Left renal cortex interstitium (tissue), 4 donors: ENCODE measurements at regions not wholly inside any gene's neighbourhood (a gene's known extent, or its start where the extent isn't known, plus 50 kb on each side); places are given as distances from the start of the nearest gene placed in this dataset.
"Not testable (repeated sequence)": the region's sequence is repeated elsewhere in the genome, so short reads cannot be mapped to it uniquely, and the experiment has no call there.

ENCODE experiments used
- DNase-seq, 4 donors: peaks; one replicate each; pipeline ENCODE4 v3.0.0-alpha.2; 2013; ENCODE audit warnings: low read depth in 4 of 4, low spot score in 2 of 4, missing footprints in 1 of 4

DNA sequence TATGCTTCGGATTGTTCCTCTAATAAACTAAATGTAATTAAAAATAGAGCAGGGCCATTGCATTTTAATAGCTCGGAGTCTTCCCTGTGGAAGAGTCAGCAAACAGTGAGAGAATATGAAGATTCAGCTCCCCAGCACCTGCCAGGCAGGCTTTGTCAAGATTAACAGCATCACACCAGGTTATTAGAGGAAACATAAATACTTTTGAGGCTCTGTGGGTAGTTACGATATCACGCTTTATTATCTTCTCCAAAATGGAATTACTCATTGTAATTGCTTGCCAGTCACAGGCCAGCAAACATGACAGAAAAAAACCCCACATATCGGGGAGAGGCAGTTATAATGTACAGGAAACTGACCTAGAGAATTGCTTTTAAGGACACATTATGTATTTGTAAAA lies 303.9 kb downstream of the CPS1 start:
- DNase-seq: no peak

- DNase-seq: no peak
Observed at GRCh38 chr2:210861038-210861665, 304.8 kb downstream of the CPS1 start.

DNA sequence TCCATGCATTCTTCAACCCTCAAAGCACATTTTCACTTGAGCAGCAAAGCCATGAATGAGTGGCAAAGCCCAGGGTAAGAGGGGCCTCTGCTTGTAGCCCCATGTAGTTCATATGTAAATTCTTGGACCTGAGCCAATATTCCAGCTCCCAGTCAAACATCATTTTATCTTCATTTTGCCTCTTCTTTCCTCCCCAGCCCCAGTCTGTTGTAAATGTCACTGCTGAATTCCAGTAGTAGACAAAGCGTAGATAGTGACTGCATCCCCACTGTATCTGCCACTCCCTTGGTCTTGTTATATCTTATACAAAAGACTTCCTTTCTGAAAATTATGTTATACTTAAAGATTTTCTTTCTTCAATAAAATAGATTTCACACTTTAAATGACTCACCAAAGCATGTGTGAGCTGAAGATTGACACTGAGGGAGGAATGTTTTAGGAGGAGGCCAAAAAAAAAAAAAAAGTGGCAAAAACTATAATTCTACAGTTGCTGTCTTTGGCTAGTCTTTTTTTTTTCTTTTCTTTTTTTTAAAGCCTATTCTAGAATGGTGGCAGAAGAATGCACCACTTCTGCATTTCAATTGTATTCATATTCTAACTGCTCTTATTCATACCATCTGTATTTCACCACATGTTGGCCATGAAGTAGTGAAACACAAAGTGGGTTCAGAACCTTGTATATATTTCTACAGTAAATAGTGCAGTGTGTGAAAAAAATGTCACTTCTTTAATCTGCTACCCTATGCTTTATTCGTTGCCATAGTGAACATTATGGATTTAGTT lies 306.1 kb downstream of the CPS1 start:
- no peak for DNase-seq

- DNase-seq: no peak
Observed at GRCh38 chr2:210863283-210863682, 306.9 kb downstream of the CPS1 start.

- not testable (repeated sequence) for DNase-seq
Observed at GRCh38 chr2:210871566-210871965, 315.2 kb downstream of the CPS1 start.

- no peak for DNase-seq
Observed at GRCh38 chr2:210873631-210874030, 317.2 kb downstream of the CPS1 start.

DNA sequence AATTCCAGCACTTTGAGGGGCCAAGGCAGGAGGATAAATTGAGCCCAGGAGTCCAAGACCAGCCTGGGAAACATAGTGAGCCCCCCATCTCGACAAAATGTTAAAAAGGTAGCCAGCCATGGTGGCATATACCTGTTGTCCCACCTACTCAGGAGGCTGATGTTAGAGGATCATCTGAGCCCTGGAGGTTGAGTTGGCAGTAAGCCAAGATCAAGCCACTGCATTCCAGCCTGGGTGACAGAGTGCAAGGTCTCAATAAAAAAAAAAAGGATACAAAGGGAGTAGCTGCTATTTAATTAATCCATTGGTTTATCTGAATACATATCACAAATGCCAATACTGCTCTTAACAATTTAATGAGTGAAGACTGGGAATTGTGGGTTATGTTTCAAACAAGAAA lies 327.8 kb downstream of the CPS1 start:
- DNase-seq: no peak

DNA sequence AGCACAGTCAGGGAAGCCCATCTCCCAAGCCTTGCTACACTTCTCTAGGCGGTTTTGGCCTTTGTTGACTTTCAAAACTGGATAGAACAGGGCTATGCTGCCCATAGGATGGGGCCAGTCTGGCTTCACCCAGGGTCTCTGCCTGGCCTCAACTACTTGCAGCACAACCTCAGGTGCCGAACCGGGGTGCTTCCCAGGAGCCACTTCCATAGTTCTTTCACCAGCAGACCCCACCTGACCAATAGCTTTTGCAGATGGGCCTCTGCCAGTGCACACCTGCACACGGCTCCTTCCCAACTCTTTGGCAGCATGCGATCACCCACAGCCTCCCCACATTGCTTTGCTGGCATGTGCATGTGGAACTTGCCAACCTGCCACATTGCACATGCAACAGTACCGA lies 331.6 kb downstream of the CPS1 start:
- no peak for DNase-seq

DNA sequence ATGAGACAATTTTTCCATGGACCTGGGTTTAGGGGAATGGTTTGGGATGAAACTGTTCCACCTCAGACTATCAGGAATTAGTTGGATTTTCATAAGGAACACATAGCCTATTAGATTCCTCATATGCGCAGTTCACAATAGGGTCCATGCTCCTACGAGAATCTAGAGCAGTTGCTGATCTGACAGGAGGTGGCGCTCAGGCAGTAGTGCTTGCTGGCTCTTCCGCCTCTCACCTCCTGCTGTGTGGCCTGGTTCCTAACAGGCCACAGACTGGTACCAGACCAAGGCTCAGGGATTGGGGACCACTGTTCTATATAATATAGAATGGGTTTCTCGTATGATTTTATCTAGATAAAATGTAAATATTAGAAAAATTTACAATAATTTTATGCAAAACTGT lies 338.7 kb downstream of the CPS1 start:
- no peak for DNase-seq

GRCh38 chr2:210899131-210899530 lies 342.7 kb downstream of the CPS1 start:
- no peak for DNase-seq

DNA sequence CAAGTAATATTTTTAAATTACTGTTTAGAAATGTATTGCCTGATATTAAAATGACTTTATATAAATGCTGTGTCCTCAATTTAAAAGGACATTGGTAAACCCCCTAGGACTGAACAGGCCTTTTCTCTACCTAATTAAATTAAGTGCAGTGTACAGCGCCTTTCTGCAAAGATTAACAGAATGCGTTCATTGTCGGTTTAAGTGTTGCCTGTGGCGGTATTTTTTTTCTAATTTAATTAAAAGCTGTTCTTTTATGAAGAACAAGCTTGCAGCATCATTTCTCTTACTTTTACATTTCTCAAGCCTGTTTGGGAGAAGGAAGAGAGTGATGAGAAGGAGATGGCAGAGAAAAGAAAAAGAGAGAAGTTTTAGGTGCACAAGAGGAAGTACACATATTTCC lies 344.9 kb downstream of the CPS1 start:
- no peak for DNase-seq

- DNase-seq: no peak
Observed at GRCh38 chr2:210912779-210913178, 356.4 kb downstream of the CPS1 start.

DNA sequence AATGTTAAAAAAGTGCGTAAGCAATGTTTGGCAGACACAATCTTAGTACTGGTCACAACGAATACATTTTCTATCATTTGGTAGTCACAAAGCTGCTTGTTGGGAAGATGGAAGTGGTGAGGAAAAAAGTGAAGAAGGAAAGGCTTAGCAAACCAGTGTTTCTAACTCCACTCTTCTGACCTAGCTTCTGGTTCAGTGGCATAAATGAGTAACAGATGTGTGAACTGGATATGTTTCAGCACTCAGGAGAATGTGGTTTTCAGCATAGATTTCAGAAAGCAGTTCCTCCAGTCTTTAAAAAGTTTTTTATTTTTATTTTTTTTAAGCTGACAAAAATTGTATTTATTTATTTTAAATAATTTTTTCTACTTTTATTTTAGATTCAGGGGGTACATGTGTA lies 357.1 kb downstream of the CPS1 start:
- DNase-seq: no peak

DNA sequence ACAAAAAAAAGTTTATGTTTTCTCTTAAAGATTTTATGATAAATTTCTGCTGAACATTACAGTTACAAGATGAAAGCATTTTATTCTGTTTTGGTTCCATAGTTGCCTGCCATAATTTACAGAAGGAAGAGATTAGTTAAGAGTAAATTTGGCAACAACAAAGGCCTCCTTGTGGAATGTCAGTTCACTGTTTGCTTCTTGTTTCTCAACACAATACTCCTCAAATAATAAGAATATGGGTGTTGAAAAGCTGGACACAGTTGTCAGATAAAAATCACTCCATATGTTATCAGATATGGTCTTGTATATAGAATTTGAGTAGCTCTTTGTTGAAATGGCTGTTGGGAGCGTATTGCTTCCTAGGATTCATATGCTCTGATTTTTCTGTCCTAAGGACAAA lies 359.5 kb downstream of the CPS1 start:
- DNase-seq: no peak

GRCh38 chr2:210917465-210917864 lies 361.1 kb downstream of the CPS1 start:
- no peak for DNase-seq

DNA sequence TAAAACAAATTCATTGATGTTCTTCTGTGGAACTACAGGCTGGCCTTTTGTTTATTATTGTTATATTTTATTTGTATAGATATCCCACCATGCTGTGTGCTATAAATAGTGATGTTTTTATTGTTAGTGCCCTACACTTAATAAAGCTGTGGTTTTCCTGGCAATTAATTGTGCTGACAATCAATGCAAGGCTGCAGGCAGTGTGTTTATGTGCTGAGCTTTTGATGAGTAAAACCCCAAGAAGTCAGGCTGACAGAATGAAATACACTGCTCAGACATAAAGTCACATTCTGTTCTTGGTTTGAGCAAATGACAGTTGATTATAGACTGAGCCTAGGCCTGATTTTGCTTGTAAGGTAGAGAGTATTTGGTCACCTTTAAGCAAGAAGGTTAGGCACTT lies 362.7 kb downstream of the CPS1 start:
- no peak for DNase-seq

DNA sequence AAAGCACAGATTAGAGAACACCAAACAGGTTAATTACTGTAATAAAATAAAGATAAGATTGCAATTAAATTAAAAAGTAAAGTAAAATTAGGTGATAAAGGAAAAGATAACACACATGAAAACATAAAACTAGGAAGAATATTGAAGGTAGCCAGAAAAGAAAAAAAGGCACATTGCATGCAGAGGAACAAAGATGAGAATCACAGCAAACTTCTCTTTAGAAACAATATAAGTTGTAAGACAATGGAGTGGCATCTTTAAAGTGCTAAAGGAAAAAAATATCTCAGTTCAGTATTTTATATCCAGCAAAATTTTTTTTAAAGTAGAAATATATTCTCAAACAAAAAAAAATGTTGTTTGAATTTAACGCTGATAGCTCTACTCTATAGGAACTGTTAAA lies 366.0 kb downstream of the CPS1 start:
- DNase-seq: no peak

- DNase-seq: no peak
Observed at GRCh38 chr2:210928714-210929113, 372.3 kb downstream of the CPS1 start.

- no peak for DNase-seq
Observed at GRCh38 chr2:210938228-210938627, 381.8 kb downstream of the CPS1 start.

DNA sequence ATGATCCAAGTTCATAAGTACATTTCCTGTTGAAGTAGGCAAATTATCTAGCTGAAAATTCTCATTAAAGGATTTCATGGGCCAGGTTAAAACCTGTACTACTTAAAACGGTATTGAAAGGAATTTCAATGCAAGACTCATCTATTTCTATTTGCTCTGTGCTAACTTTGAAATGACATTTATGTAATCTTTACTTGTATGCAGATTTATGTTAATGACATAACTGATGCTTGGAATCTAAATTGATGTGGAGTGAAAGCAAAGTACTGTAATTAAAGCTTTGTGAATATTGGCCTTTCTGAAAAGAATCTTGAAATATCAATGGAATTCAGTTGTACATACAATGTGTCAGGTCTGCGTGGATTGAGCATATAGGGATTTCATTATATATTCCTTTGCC lies 390.0 kb downstream of the CPS1 start:
- DNase-seq: no peak

DNA sequence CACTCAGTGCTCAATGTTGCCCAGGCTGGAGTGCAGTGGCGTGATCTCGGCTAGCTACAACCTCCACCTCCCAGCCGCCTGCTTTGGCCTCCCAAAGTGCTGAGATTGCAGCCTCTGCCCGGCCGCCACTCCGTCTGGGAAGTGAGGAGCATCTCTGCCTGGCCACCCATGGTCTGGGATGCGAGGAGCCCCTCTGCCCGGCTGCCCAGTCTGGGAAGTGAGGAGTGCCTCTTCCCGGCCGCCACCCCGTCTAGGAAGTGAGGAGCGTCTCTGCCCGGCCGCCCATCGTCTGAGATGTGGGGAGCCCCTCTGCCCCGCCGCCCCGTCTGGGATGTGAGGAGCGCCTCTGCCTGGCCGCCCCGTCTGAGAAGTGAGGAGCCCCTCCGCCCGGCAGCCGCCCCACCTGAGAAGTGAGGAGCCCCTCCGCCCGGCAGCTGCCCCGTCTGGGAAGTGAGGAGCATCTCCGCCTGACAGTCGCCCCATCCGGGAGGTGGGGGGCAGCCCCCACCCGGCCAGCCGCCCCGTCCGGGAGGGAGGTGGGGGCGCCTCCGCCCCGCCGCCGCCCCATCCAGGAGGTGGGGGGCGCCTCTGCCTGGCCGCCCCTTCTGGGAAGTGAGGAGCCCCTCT lies 394.1 kb downstream of the CPS1 start:
- not testable (repeated sequence) for DNase-seq

GRCh38 chr2:210954386-210954907 lies 398.0 kb downstream of the CPS1 start:
- DNase-seq: no peak
